B cell (primary cell): ENCODE measurements at regions not wholly inside any gene's neighbourhood (a gene's known extent, or its start where the extent isn't known, plus 50 kb on each side); places are given as distances from the start of the nearest gene placed in this dataset.
"Not testable (repeated sequence)": the region's sequence is repeated elsewhere in the genome, so short reads cannot be mapped to it uniquely, and the experiment has no call there.

Experiments used
- ATAC-seq: fragments of 200-7000 bp; cut with Tn5 transposase; one replicate; pipeline ENCODE4 v1.10.0; 2021; ENCODE audit warnings: low read depth, mild to moderate bottlenecking, moderate number of reproducible peaks, moderate library complexity
- CTCF ChIA-PET: fragments of 350-600 bp; sonication (Branson Sonifier 250); formaldehyde crosslinking; loops from one replicate; lab custom pipeline; 2021; ENCODE audit warnings: antibody characterized with exemption, inconsistent platforms; lab: Charles Lee
- POLR2A ChIA-PET: fragments of 350-600 bp; sonication (Branson Sonifier 250); formaldehyde crosslinking; loops from one replicate; lab custom pipeline; 2021; ENCODE audit warnings: antibody characterized with exemption; lab: Charles Lee
- DNase-seq: peaks from one replicate; pipeline ENCODE4 v3.0.0; 2013
- H2AFZ ChIP-seq: 2 replicates; pipeline ENCODE4 v1.6.1; 2012; ENCODE audit warnings: mild to moderate bottlenecking, low read depth, low read length; ENCODE audit not compliant: insufficient read depth, poor library complexity, severe bottlenecking
- H3K27ac ChIP-seq, 2 donors: 1 replicate in 1 of 2; 2 replicates in 1 of 2; pipeline ENCODE4 v1.5.1; 2012 to 2013; ENCODE audit warnings: low read length in 2 of 2, mild to moderate bottlenecking in 2 of 2, moderate library complexity in 1 of 2
- H3K27me3 ChIP-seq, 4 experiments: fragments of 200-600 bp in 1 of 4; sonication (generic) in 1 of 4; replicated peaks in 1 of 4; 1 replicate in 2 of 4; 2 replicates in 2 of 4; pipeline versions ENCODE4 v1.6.1 to v1.7.0; 2013 to 2016; ENCODE audit warnings: low read length in 3 of 4, mild to moderate bottlenecking in 2 of 4, mixed read lengths in 1 of 4, moderate library complexity in 1 of 4; ENCODE audit not compliant: insufficient read depth in 4 of 4, control insufficient read depth in 3 of 4; ENCODE audit errors: control extremely low read depth in 1 of 4
- H3K36me3 ChIP-seq, 2 experiments: replicated peaks in 1 of 2; 1 replicate in 1 of 2; 2 replicates in 1 of 2; pipeline versions ENCODE4 v1.6.1 to v1.7.1; 2013; ENCODE audit warnings: low read length in 1 of 2; ENCODE audit not compliant: insufficient read depth in 2 of 2, control insufficient read depth in 1 of 2; ENCODE audit errors: control extremely low read depth in 1 of 2, extremely low read depth in 1 of 2
- H3K4me1 ChIP-seq, 2 donors: fragments of 200-600 bp in 1 of 2; sonication (generic) in 1 of 2; 1 replicate in 1 of 2; 2 replicates in 1 of 2; pipeline versions ENCODE4 v1.5.1 to v1.6.1; 2013 to 2017; ENCODE audit warnings: low read length in 2 of 2; ENCODE audit not compliant: control insufficient read depth in 2 of 2, insufficient read depth in 2 of 2
- H3K4me2 ChIP-seq: replicated peaks from 2 replicates; pipeline ENCODE3; 2012; ENCODE audit warnings: mild to moderate bottlenecking, low read depth, low read length; ENCODE audit not compliant: poor library complexity, severe bottlenecking
- H3K4me3 ChIP-seq, 5 experiments: fragments of 200-600 bp in 1 of 5; sonication (generic) in 1 of 5; 1 replicate in 3 of 5; 2 replicates in 2 of 5; pipeline versions ENCODE4 v1.5.1 to v1.7.0; 2011 to 2016; ENCODE audit warnings: low read length in 4 of 5, mild to moderate bottlenecking in 4 of 5, low read depth in 2 of 5, control low read depth in 1 of 5, moderate library complexity in 1 of 5; ENCODE audit not compliant: insufficient read depth in 1 of 5; ENCODE audit errors: control extremely low read depth in 1 of 5, extremely low read depth in 1 of 5
- H3K79me2 ChIP-seq: fragments of 200-600 bp; sonication (generic); one replicate; pipeline ENCODE4 v1.6.0; 2016; ENCODE audit warnings: low read length; ENCODE audit not compliant: control insufficient read depth, insufficient read depth
- H3K9ac ChIP-seq: fragments of 200-600 bp; sonication (generic); 2 replicates; pipeline ENCODE4 v1.6.1; 2017; ENCODE audit warnings: mild to moderate bottlenecking, low read length, moderate library complexity
- H3K9me3 ChIP-seq, 3 donors: one replicate each; pipeline versions ENCODE4 v1.6.1 to v1.7.1; 2013; ENCODE audit warnings: low read length in 2 of 3; ENCODE audit not compliant: control insufficient read depth in 2 of 3, insufficient read depth in 1 of 3; ENCODE audit errors: control extremely low read depth in 1 of 3
- H4K20me1 ChIP-seq: 2 replicates; pipeline ENCODE4 v1.6.0; 2012; ENCODE audit warnings: mild to moderate bottlenecking, low read length; ENCODE audit not compliant: insufficient read depth, control insufficient read depth, poor library complexity, severe bottlenecking
- H3K27ac Mint-ChIP-seq: one replicate; pipeline ENCODE4 v1.8.0; 2021; ENCODE audit warnings: mixed read lengths
- H3K27me3 Mint-ChIP-seq: one replicate; pipeline ENCODE4 v1.8.0; 2021; ENCODE audit warnings: mixed read lengths
- H3K4me1 Mint-ChIP-seq: one replicate; pipeline ENCODE4 v1.8.0; 2021; ENCODE audit warnings: mixed read lengths
- H3K4me3 Mint-ChIP-seq: one replicate; pipeline ENCODE4 v1.8.0; 2021; ENCODE audit warnings: mixed read lengths
- H3K9me3 Mint-ChIP-seq: one replicate; pipeline ENCODE4 v1.8.0; 2022; ENCODE audit warnings: mixed read lengths; ENCODE audit not compliant: insufficient read depth
- EZH2 ChIP-seq: IDR thresholded peaks from 2 replicates; pipeline ENCODE4 v1.6.1; 2012; ENCODE audit warnings: borderline replicate concordance, low read depth, mild to moderate bottlenecking, moderate library complexity, low read length; ENCODE audit not compliant: insufficient read depth, poor library complexity, severe bottlenecking
- WGBS: methylation state at CpG from one replicate; pipeline ENCODE4 v1.1.5; 2013; ENCODE audit warnings: missing lambda C conversion rate; ENCODE audit not compliant: insufficient coverage; 5-methylcytosine and 5-hydroxymethylcytosine counted together
- intact Hi-C: fragments of 100-400 bp; cut with micrococcal nuclease; formaldehyde crosslinking; loops from one replicate; pipeline ENCODE4 v1.10.0; 2022
- TF ChIP-seq, protein P1 (sequence below): fragments of 200-600 bp; IDR thresholded peaks from one replicate; pipeline ENCODE4 v1.8.0; 2022; ENCODE audit warnings: antibody characterized with exemption, mild to moderate bottlenecking

DNA sequence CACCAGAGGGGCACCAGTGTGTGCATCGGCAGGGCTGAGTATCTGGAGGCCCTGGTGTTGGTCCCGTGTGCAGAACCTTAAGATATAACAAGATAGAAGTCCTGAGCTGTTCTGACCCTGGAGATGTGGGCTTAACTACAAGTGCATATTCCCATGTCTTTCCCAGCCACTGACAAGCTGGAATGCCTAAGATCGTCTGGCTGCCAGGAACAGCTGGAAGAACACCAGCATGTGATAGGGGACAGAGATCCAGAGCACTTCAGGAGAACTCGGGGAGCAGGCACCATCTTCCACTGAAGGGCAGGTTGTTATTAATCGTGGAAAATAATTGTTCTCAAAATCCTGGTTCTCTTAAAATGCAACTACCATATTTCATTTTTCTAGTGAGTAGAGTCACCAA, 419.9 kb upstream of the RUNX1 start:
- Histone ChIP-seq H4K20me1 (no peaks in the 10 kb centered on the region), H3K9me3 (peaks cover 0 to 1% (median 0%) of the 10 kb centered on the region in 3 donors), H3K4me1 (no peaks in the 10 kb centered on the region), H3K4me2 (no peak overlapping the region), H3K27me3 (no peaks in the 10 kb centered on the region), H3K4me3 (no peak overlapping the region), H3K36me3 (no peaks in the 10 kb centered on the region), H3K27ac (no peak overlapping the region), H3K79me2 (no peaks in the 10 kb centered on the region), H3K9ac (no peak overlapping the region), H2AFZ (no peak overlapping the region)
- TF ChIP-seq EZH2, result no peak
- TF ChIP-seq, protein P1, sequence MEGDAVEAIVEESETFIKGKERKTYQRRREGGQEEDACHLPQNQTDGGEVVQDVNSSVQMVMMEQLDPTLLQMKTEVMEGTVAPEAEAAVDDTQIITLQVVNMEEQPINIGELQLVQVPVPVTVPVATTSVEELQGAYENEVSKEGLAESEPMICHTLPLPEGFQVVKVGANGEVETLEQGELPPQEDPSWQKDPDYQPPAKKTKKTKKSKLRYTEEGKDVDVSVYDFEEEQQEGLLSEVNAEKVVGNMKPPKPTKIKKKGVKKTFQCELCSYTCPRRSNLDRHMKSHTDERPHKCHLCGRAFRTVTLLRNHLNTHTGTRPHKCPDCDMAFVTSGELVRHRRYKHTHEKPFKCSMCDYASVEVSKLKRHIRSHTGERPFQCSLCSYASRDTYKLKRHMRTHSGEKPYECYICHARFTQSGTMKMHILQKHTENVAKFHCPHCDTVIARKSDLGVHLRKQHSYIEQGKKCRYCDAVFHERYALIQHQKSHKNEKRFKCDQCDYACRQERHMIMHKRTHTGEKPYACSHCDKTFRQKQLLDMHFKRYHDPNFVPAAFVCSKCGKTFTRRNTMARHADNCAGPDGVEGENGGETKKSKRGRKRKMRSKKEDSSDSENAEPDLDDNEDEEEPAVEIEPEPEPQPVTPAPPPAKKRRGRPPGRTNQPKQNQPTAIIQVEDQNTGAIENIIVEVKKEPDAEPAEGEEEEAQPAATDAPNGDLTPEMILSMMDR, result no peak
- WGBS, result 100% methylated on average over 1 of the region's 5 CpGs
- POLR2A ChIA-PET, result no interaction called here
- Mint-ChIP-seq H3K27me3 (peaks cover 16% of the 10 kb centered on the region), H3K4me1 (no peaks in the 10 kb centered on the region), H3K27ac (no peak overlapping the region), H3K9me3 (peaks cover 6% of the 10 kb centered on the region), H3K4me3 (no peak overlapping the region)
- CTCF ChIA-PET, result no interaction called here
- intact Hi-C loops, result no loop called here
- DNase-seq, result no peak
- ATAC-seq, result no peak

DNA sequence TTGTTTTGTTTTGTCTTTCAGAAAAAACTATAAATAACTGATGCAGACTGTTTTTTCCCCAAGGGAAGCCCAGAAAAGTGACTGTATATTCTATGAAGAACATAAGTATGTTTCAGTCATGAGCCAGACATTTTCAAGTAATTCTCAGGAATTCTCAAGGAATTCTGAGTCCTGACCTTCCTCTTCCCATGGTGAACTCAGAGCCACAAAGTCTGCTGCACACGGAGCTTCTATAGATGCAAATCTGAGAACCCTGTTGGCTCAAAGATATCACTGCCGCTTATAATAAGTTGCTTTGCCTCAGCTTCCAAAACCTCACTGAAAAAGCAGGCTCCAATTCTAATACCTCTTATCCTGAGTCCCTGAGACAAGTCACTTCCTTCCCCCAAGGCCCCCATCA, 418.5 kb upstream of the RUNX1 start:
- 94% methylated on average over 2 of the region's 2 CpGs for WGBS
- no peak overlapping the region for H3K4me3 Mint-ChIP-seq
- TF ChIP-seq EZH2, result no peak
- TF ChIP-seq, protein P1, result no peak
- H3K27me3 Mint-ChIP-seq, result peaks cover 7% of the 10 kb centered on the region
- no peak for ATAC-seq
- H3K9ac ChIP-seq, result no peak overlapping the region
- H3K4me3 ChIP-seq, result no peak overlapping the region
- no peaks in the 10 kb centered on the region for H3K4me1 ChIP-seq
- no peak for DNase-seq
- H3K27me3 ChIP-seq, result no peaks in the 10 kb centered on the region
- peaks cover 0 to 1% (median 0%) of the 10 kb centered on the region in 3 donors for H3K9me3 ChIP-seq
- H2AFZ ChIP-seq, result no peak overlapping the region
- ChIA-PET POLR2A (no interaction called here), CTCF (no interaction called here)
- no peaks in the 10 kb centered on the region for H3K36me3 ChIP-seq
- no peaks in the 10 kb centered on the region for H3K79me2 ChIP-seq
- H3K9me3 Mint-ChIP-seq, result peaks cover 6% of the 10 kb centered on the region
- intact Hi-C loops, result no loop called here
- H3K27ac Mint-ChIP-seq, result no peak overlapping the region
- H3K4me1 Mint-ChIP-seq, result no peaks in the 10 kb centered on the region
- H4K20me1 ChIP-seq, result no peaks in the 10 kb centered on the region
- no peak overlapping the region for H3K27ac ChIP-seq
- no peak overlapping the region for H3K4me2 ChIP-seq

DNA sequence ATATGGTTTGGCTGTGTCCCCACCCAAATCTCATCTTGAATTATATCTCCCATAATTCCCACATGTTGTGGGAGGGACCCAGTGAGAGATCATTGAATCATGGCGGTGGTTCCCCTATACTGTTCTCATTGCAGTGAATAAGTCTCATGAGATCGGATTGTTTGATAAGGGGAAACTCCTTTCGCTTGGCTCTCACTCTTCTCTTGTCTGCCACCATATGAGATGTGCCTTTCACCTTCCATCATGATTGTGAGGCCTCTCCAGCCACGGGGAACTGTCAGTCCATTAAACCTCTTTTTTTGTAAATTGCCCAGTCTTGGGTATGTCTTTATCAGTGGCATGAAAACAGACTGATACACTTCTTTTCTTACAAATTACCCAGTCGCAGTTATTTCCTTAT, 417.6 kb upstream of the RUNX1 start:
- H3K9me3 Mint-ChIP-seq, H2AFZ ChIP-seq, H3K27ac Mint-ChIP-seq, H3K4me2 ChIP-seq, H3K79me2 ChIP-seq, POLR2A ChIA-PET, CTCF ChIA-PET, H3K27ac ChIP-seq, H3K4me3 ChIP-seq, H3K36me3 ChIP-seq, H4K20me1 ChIP-seq, DNase-seq, H3K9ac ChIP-seq, H3K4me3 Mint-ChIP-seq, H3K27me3 Mint-ChIP-seq, H3K27me3 ChIP-seq, intact Hi-C loops, ATAC-seq, H3K4me1 ChIP-seq, H3K4me1 Mint-ChIP-seq, H3K9me3 ChIP-seq: not testable (repeated sequence)
- WGBS, result no CpG with 5 or more reads among the region's 5 CpGs
